Stimulated activated CD4-positive, alpha-beta T cell treated with anti-CD3 and anti-CD28 coated beads, Interleukin-4, amount 100 ng/mL, for 4 hours (primary cell): ENCODE measurements at regions not wholly inside any gene's neighbourhood (a gene's known extent, or its start where the extent isn't known, plus 50 kb on each side); places are given as distances from the start of the nearest gene placed in this dataset.

ENCODE experiments used
- DNase-seq, 2 experiments: peaks; one replicate each; pipeline ENCODE4 v3.0.0-alpha.2; 2020

- no peak for DNase-seq
Measured at GRCh38 chr18:40013001-40013609, 1941.9 kb upstream of the PIK3C3 start.

GRCh38 chr18:40011201-40011600 is 1943.8 kb upstream of the PIK3C3 start:
- no peak for DNase-seq

- DNase-seq = no peak
Measured at GRCh38 chr18:40006634-40007033, 1948.4 kb upstream of the PIK3C3 start.

- DNase-seq = no peak
Measured at GRCh38 chr18:40004246-40004645, 1950.8 kb upstream of the PIK3C3 start.

- DNase-seq = no peak
Measured at GRCh38 chr18:39998317-39998716, 1956.7 kb upstream of the PIK3C3 start.

- DNase-seq = no peak
Measured at GRCh38 chr18:39994498-39994897, 1960.5 kb upstream of the PIK3C3 start.

GRCh38 chr18:39991696-39992265 is 1963.3 kb upstream of the PIK3C3 start:
- DNase-seq = no peak

- DNase-seq = no peak
Measured at GRCh38 chr18:39990540-39990939, 1964.5 kb upstream of the PIK3C3 start.

- no peak for DNase-seq
Measured at GRCh38 chr18:39976771-39977170, 1978.3 kb upstream of the PIK3C3 start.

- DNase-seq = no peak
Measured at GRCh38 chr18:39972521-39972920, 1982.5 kb upstream of the PIK3C3 start.

- no peak for DNase-seq
Measured at GRCh38 chr18:39969803-39970494, 1985.1 kb upstream of the PIK3C3 start.

- DNase-seq = no peak
Measured at GRCh38 chr18:39966275-39966674, 1988.8 kb upstream of the PIK3C3 start.

- no peak for DNase-seq
Measured at GRCh38 chr18:39962546-39962945, 1992.5 kb upstream of the PIK3C3 start.

- DNase-seq = no peak
Measured at GRCh38 chr18:39960550-39960949, 1994.5 kb upstream of the PIK3C3 start.

GRCh38 chr18:39959839-39960238 is 1995.2 kb upstream of the PIK3C3 start:
- DNase-seq = no peak

- no peak for DNase-seq
Measured at GRCh38 chr18:39958876-39959275, 1996.2 kb upstream of the PIK3C3 start.

GRCh38 chr18:39952816-39953215 is 2002.2 kb upstream of the PIK3C3 start:
- no peak for DNase-seq

GRCh38 chr18:39951142-39951720 is 2003.8 kb upstream of the PIK3C3 start:
- no peak for DNase-seq

GRCh38 chr18:39946623-39947061 is 2008.4 kb upstream of the PIK3C3 start:
- DNase-seq = no peak

GRCh38 chr18:39945076-39945475 is 2010.0 kb upstream of the PIK3C3 start:
- no peak for DNase-seq

GRCh38 chr18:39942702-39943101 is 2012.3 kb upstream of the PIK3C3 start:
- DNase-seq = no peak

GRCh38 chr18:39938676-39939608 is 2016.1 kb upstream of the PIK3C3 start:
- no peak for DNase-seq

GRCh38 chr18:39935598-39935997 is 2019.4 kb upstream of the PIK3C3 start:
- no peak for DNase-seq
